GM12878 (cell line): ENCODE measurements at regions not wholly inside any gene's neighbourhood (a gene's known extent, or its start where the extent isn't known, plus 50 kb on each side); places are given as distances from the start of the nearest gene placed in this dataset.

Experiments
- ATAC-seq: fragments of 200-7000 bp; cut with Tn5 transposase; 3 replicates; pipeline ENCODE4 v1.9.1; 2020; ENCODE audit warnings: mild to moderate bottlenecking, moderate library complexity
- BruUV-seq: library from RNA; stranded (reverse); fragments of 400-500 nt; replicated peaks from 2 replicates; lab custom pipeline; 2021; lab: Mats Ljungman, UMichigan
- CTCF ChIA-PET: fragments of 300-600 bp; sonication (Branson Sonifier 250); formaldehyde crosslinking; extraction: SDS; loops from one replicate; lab custom pipeline; 2021; ENCODE audit warnings: inconsistent platforms; lab: Yijun Ruan, JAX
- POLR2A ChIA-PET: fragments of 350-600 bp; formaldehyde crosslinking; extraction: SDS; loops from one replicate; lab custom pipeline; 2021; ENCODE audit warnings: inconsistent platforms; lab: Charles Lee
- RAD21 ChIA-PET: fragments of 300-600 bp; sonication (Branson Sonifier 250); formaldehyde crosslinking; loops from one replicate; lab custom pipeline; 2023; ENCODE audit warnings: antibody characterized with exemption; ENCODE audit not compliant: unreplicated experiment; lab: Charles Lee
- SMC1A ChIA-PET: fragments of 300-600 bp; sonication (Branson Sonifier 250); formaldehyde crosslinking; loops from one replicate; lab custom pipeline; 2023; ENCODE audit not compliant: unreplicated experiment, uncharacterized antibody; lab: Charles Lee
- DNase-seq: peaks from one replicate; pipeline ENCODE4 v3.0.0-alpha.2; 2011; ENCODE audit warnings: low read depth, low spot score
- FAIRE-seq: peaks from 3 replicates; lab custom pipeline; 2011; peaks lifted over from hg19 to GRCh38; lab: Jason Lieb, UNC
- H2AFZ ChIP-seq: 2 replicates; pipeline ENCODE4 v1.6.0; 2011; ENCODE audit warnings: low read depth, low read length, control low read depth; ENCODE audit not compliant: control insufficient read depth
- H3K27ac ChIP-seq: 2 replicates; pipeline ENCODE4 v1.5.1; 2011; ENCODE audit warnings: control low read depth; ENCODE audit not compliant: control insufficient read depth, insufficient read depth
- H3K27me3 ChIP-seq, 2 experiments: replicated peaks in 1 of 2; 2 replicates each; pipeline versions ENCODE4 v1.6.0 to v1.6.1; 2011; ENCODE audit warnings: low read length in 1 of 2; ENCODE audit not compliant: control insufficient read depth in 2 of 2, insufficient read depth in 2 of 2
- H3K36me3 ChIP-seq, 2 experiments: 2 replicates each; pipeline ENCODE4 v1.5.1; 2011; ENCODE audit warnings: low read length in 1 of 2; ENCODE audit not compliant: control insufficient read depth in 2 of 2, insufficient read depth in 2 of 2
- H3K4me1 ChIP-seq: 2 replicates; pipeline ENCODE4 v1.6.1; 2011; ENCODE audit warnings: mild to moderate bottlenecking, low read length, moderate library complexity, mixed read lengths; ENCODE audit not compliant: control insufficient read depth, insufficient read depth
- H3K4me2 ChIP-seq: 2 replicates; pipeline ENCODE4 v1.6.0; 2011; ENCODE audit warnings: control low read depth; ENCODE audit not compliant: control insufficient read depth, insufficient read depth
- H3K4me3 ChIP-seq: fragments of 200-600 bp; sonication (generic); 2 replicates; pipeline ENCODE4 v1.5.1; 2016
- H3K79me2 ChIP-seq: 2 replicates; pipeline ENCODE4 v1.6.0; 2011; ENCODE audit warnings: low read length; ENCODE audit not compliant: control insufficient read depth, insufficient read depth
- H3K9ac ChIP-seq: 2 replicates; pipeline ENCODE4 v1.8.0; 2011; ENCODE audit warnings: low read length, control low read depth, mixed read lengths; ENCODE audit not compliant: control insufficient read depth, insufficient read depth
- H3K9me3 ChIP-seq: replicated peaks from 3 replicates; pipeline ENCODE4 v1.5.1; 2011; ENCODE audit warnings: mild to moderate bottlenecking, low read length; ENCODE audit not compliant: control insufficient read depth, insufficient read depth
- H4K20me1 ChIP-seq: 2 replicates; pipeline ENCODE4 v1.6.0; 2011; ENCODE audit not compliant: control insufficient read depth, insufficient read depth
- BACH1 ChIP-seq: fragments of 450-650 bp; IDR thresholded peaks from 2 replicates; pipeline ENCODE4 v1.6.1; 2017; ENCODE audit warnings: mild to moderate bottlenecking, borderline replicate concordance
- CEBPB ChIP-seq, 2 experiments: fragments of 150-350 bp in 1 of 2; IDR thresholded peaks; 2 replicates each; pipeline ENCODE4 v1.6.1; 2012 to 2014; ENCODE audit warnings: low read depth in 2 of 2, low read length in 2 of 2, borderline replicate concordance in 1 of 2, inconsistent platforms in 1 of 2
- CREM ChIP-seq: IDR thresholded peaks from 2 replicates; pipeline ENCODE4 v1.6.1; 2014; ENCODE audit warnings: antibody characterized with exemption, low read depth
- FOXM1 ChIP-seq: IDR thresholded peaks from 2 replicates; pipeline ENCODE4 v1.6.1; 2012; ENCODE audit warnings: low read depth, mild to moderate bottlenecking, inconsistent platforms, low read length, moderate library complexity
- GATAD2B ChIP-seq: fragments of 450-650 bp; conservative IDR thresholded peaks from 2 replicates; pipeline ENCODE4 v1.6.1; 2017; ENCODE audit warnings: low read depth, mild to moderate bottlenecking, moderate library complexity
- MEF2A ChIP-seq: IDR thresholded peaks from 2 replicates; pipeline ENCODE4 v1.6.1; 2011; ENCODE audit warnings: low read depth, mild to moderate bottlenecking, low read length, moderate library complexity; ENCODE audit not compliant: insufficient read depth
- NFYB ChIP-seq: IDR thresholded peaks from 2 replicates; pipeline ENCODE4 v1.6.1; 2011; ENCODE audit warnings: low read depth, mild to moderate bottlenecking, low read length, improper control_type of control experiment, moderate library complexity; ENCODE audit not compliant: insufficient read depth
- POLR2A ChIP-seq: IDR thresholded peaks from 2 replicates; pipeline ENCODE4 v1.6.1; 2011; ENCODE audit warnings: low read depth, mild to moderate bottlenecking, low read length
- RFX5 ChIP-seq: IDR thresholded peaks from 2 replicates; pipeline ENCODE4 v1.6.1; 2011; ENCODE audit warnings: low read depth, low read length, improper control_type of control experiment
- SMARCA5 ChIP-seq: fragments of 450-650 bp; IDR thresholded peaks from 2 replicates; pipeline ENCODE4 v1.6.1; 2017; ENCODE audit warnings: mild to moderate bottlenecking
- SP1 ChIP-seq: IDR thresholded peaks from one replicate; pipeline ENCODE4 v1.6.1; 2011; ENCODE audit warnings: low read depth, low read length
- SPI1 ChIP-seq: IDR thresholded peaks from 2 replicates; pipeline ENCODE4 v1.6.1; 2011; ENCODE audit warnings: low read depth, mild to moderate bottlenecking, low read length, moderate library complexity, borderline replicate concordance; ENCODE audit not compliant: insufficient read depth
- SRF ChIP-seq, 2 experiments: IDR thresholded peaks; 2 replicates each; pipeline ENCODE4 v1.6.1; 2011; ENCODE audit warnings: low read depth in 2 of 2, low read length in 2 of 2, mild to moderate bottlenecking in 1 of 2, moderate library complexity in 1 of 2
- SUPT20H ChIP-seq: IDR thresholded peaks from 2 replicates; pipeline ENCODE4 v1.6.1; 2011; ENCODE audit warnings: low read depth, mild to moderate bottlenecking, low read length, moderate library complexity, borderline replicate concordance; ENCODE audit not compliant: control insufficient read depth
- ZNF217 ChIP-seq: fragments of 450-650 bp; IDR thresholded peaks from 2 replicates; pipeline ENCODE4 v1.6.1; 2017; ENCODE audit warnings: antibody characterized with exemption, mild to moderate bottlenecking
- WGBS: methylation state at CpG from one replicate; pipeline ENCODE4 v1.1.6; 2016; ENCODE audit warnings: low lambda C conversion rate; ENCODE audit not compliant: insufficient replicate concordance, insufficient coverage; ENCODE audit errors: missing lambda C conversion rate; 5-methylcytosine and 5-hydroxymethylcytosine counted together
- in situ Hi-C: fragments of 300-500 bp; cut with MboI; formaldehyde crosslinking; loops from 9 replicates; pipeline ENCODE4 v1.14.3; 2018; ENCODE audit warnings: mixed read lengths
- intact Hi-C: fragments of 100-400 bp; cut with micrococcal nuclease; formaldehyde crosslinking; loops from one replicate; pipeline ENCODE4 v1.14.2; 2022; ENCODE audit not compliant: unreplicated experiment
- TF ChIP-seq, protein P1 (sequence below): IDR thresholded peaks from 2 replicates; pipeline ENCODE4 v1.6.1; 2011; ENCODE audit warnings: low read depth, low read length, improper control_type of control experiment, borderline replicate concordance

DNA sequence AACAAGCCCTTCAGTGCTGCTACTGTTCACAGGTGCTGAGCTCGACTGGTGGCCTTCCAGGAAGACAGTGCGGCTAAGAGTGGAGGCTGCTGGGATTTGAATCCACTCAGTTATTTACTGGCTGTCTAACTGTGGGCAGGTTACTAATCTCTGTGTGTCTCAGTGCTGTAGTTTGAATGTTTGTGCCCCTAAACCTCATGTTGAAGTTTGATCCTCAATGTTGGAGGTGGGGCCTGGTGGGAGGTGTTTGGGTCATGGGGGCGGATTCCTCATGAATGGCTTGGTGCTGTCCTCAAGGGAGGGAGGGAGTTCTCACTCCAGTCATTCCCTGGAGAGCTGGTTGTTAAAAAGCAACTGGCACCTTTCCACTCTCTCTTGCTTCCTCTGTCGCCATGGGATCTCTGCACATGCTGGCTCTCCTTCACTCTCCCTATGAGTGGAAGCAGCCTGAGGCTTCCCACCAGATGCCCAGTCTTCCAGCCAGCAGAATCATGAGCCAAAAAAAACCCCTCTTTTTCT, 334.8 kb downstream of the RPS6KC1 start:
- RAD21 ChIA-PET: no interaction called here
- BruUV-seq: no TSS peak
- Histone ChIP-seq H4K20me1 (no peaks in the 10 kb centered on the region), H3K79me2 (no peaks in the 10 kb centered on the region), H3K4me3 (no peak overlapping the region), H3K27me3 (peaks cover 0 to 2% of the 10 kb centered on the region in 2 experiments; a peak in 3 of 4 replicates), H3K9me3 (no peaks in the 10 kb centered on the region), H2AFZ (no peak overlapping the region), H3K9ac (no peak overlapping the region), H3K36me3 (no peaks in the 10 kb centered on the region), H3K4me1 (no peaks in the 10 kb centered on the region), H3K4me2 (no peak overlapping the region), H3K27ac (no peak overlapping the region)
- intact Hi-C loops: no loop called here
- ATAC-seq: no peak
- 0% methylated on average over 4 of the region's 4 CpGs for WGBS
- POLR2A ChIA-PET: no interaction called here
- no peak for FAIRE-seq
- SMC1A ChIA-PET: no interaction called here
- no peak for TF ChIP-seq ZNF217
- no peak for TF ChIP-seq NFYB
- no peak for TF ChIP-seq SMARCA5
- no peak for TF ChIP-seq SPI1
- TF ChIP-seq, protein P1, sequence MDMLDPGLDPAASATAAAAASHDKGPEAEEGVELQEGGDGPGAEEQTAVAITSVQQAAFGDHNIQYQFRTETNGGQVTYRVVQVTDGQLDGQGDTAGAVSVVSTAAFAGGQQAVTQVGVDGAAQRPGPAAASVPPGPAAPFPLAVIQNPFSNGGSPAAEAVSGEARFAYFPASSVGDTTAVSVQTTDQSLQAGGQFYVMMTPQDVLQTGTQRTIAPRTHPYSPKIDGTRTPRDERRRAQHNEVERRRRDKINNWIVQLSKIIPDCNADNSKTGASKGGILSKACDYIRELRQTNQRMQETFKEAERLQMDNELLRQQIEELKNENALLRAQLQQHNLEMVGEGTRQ: no peak
- TF ChIP-seq SRF (IDR thresholded peaks at IDR 0.05; ENCODE audit: low read depth in 2 of 2, low read length in 2 of 2): no peak
- no peak for TF ChIP-seq CREM
- TF ChIP-seq RFX5: no peak
- no peak for TF ChIP-seq BACH1
- no peak for TF ChIP-seq FOXM1
- no peak for TF ChIP-seq GATAD2B
- no peak for TF ChIP-seq SP1
- no peak for TF ChIP-seq CEBPB (IDR thresholded peaks at IDR 0.05; ENCODE audit: borderline replicate concordance in 1 of 2, low read depth in 2 of 2, low read length in 2 of 2)
- TF ChIP-seq POLR2A: no peak
- no peak for TF ChIP-seq SUPT20H
- no peak for TF ChIP-seq MEF2A
- CTCF ChIA-PET: interaction anchor here (0.6 kb wide), 1 partner anchor 10 kb away, joined by 3 read pairs; no protein-coding TSS in a partner anchor
- in situ Hi-C loops: no loop called here
- DNase-seq: no peak
